Neural cell (in vitro differentiated cells): ENCODE measurements at regions not wholly inside any gene's neighbourhood (a gene's known extent, or its start where the extent isn't known, plus 50 kb on each side); places are given as distances from the start of the nearest gene placed in this dataset.

Experiments
- H2AFZ ChIP-seq: fragments of 200-600, 300-800 bp; sonication (generic), shearing (Covaris generic); 2 replicates; pipeline ENCODE4 v1.6.0; 2014; ENCODE audit warnings: low read depth, mild to moderate bottlenecking, antibody characterized with exemption, low read length, moderate library complexity
- H3F3A ChIP-seq: fragments of 200-600 bp; shearing (Covaris generic); 2 replicates; pipeline ENCODE4 v1.6.1; 2016; ENCODE audit warnings: mild to moderate bottlenecking, moderate library complexity, mixed read lengths, antibody characterized with exemption, low read length; ENCODE audit not compliant: insufficient read depth, poor library complexity, severe bottlenecking
- H3K27ac ChIP-seq: fragments of 200-600, 300-800 bp; sonication (generic), shearing (Covaris generic); 2 replicates; pipeline ENCODE4 v1.5.1; 2014; ENCODE audit warnings: mild to moderate bottlenecking, low read length, moderate library complexity
- H3K27me3 ChIP-seq: fragments of 300-800, 200-600 bp; sonication (generic), shearing (Covaris generic); 2 replicates; pipeline ENCODE4 v1.6.0; 2014; ENCODE audit warnings: mild to moderate bottlenecking, low read depth, low read length, moderate library complexity; ENCODE audit not compliant: insufficient read depth
- H3K36me3 ChIP-seq: fragments of 300-800, 200-600 bp; sonication (generic), shearing (Covaris generic); 2 replicates; pipeline ENCODE4 v1.5.1; 2014; ENCODE audit warnings: mild to moderate bottlenecking, antibody characterized with exemption, low read length, moderate library complexity; ENCODE audit not compliant: insufficient read depth
- H3K4me2 ChIP-seq: fragments of 300-800, 200-600 bp; sonication (generic), shearing (Covaris generic); 2 replicates; pipeline ENCODE4 v1.6.0; 2014; ENCODE audit warnings: mild to moderate bottlenecking, low read length
- H3K4me3 ChIP-seq: fragments of 300-800, 200-600 bp; sonication (generic), shearing (Covaris generic); 2 replicates; pipeline ENCODE4 v1.5.1; 2014; ENCODE audit warnings: mild to moderate bottlenecking, low read length, moderate library complexity
- H3K79me2 ChIP-seq: fragments of 200-600 bp; shearing (Covaris generic); replicated peaks from 2 replicates; pipeline ENCODE4 v1.6.0; 2014; ENCODE audit warnings: mild to moderate bottlenecking, low read length, moderate library complexity; ENCODE audit not compliant: insufficient read depth
- H3K9ac ChIP-seq: fragments of 300-800, 200-600 bp; sonication (generic), shearing (Covaris generic); 2 replicates; pipeline ENCODE4 v1.6.1; 2016; ENCODE audit warnings: mild to moderate bottlenecking, low read length, mixed read lengths
- H3K9me2 ChIP-seq: fragments of 200-600 bp; shearing (Covaris generic); 2 replicates; pipeline ENCODE4 v1.6.1; 2016; ENCODE audit warnings: mild to moderate bottlenecking, low read length, mixed read lengths; ENCODE audit not compliant: insufficient read depth
- H3K9me3 ChIP-seq: fragments of 200-600, 300-800 bp; sonication (generic), shearing (Covaris generic); 2 replicates; pipeline ENCODE4 v1.6.1; 2016; ENCODE audit warnings: mild to moderate bottlenecking, mixed run types, low read length, moderate library complexity, mixed read lengths
- H4K20me1 ChIP-seq: fragments of 200-600 bp; shearing (Covaris generic); 2 replicates; pipeline ENCODE4 v1.6.1; 2016; ENCODE audit warnings: mild to moderate bottlenecking, mixed run types; ENCODE audit not compliant: insufficient read depth
- EP300 ChIP-seq: fragments of 450-650 bp; conservative IDR thresholded peaks from 2 replicates; pipeline ENCODE4 v1.6.1; 2014; ENCODE audit warnings: antibody characterized with exemption, mild to moderate bottlenecking, moderate library complexity; ENCODE audit not compliant: poor library complexity, severe bottlenecking
- EZH2 ChIP-seq: fragments of 200-600, 300-800 bp; shearing (Covaris generic), sonication (generic); IDR thresholded peaks from 2 replicates; pipeline ENCODE4 v1.6.1; 2014; ENCODE audit warnings: antibody characterized with exemption, low read length, borderline replicate concordance, mild to moderate bottlenecking; ENCODE audit not compliant: insufficient read depth, poor library complexity, severe bottlenecking
- MXI1 ChIP-seq: fragments of 450-650 bp; conservative IDR thresholded peaks from 2 replicates; pipeline ENCODE4 v1.6.1; 2014; ENCODE audit warnings: antibody characterized with exemption, mild to moderate bottlenecking; ENCODE audit not compliant: poor library complexity, severe bottlenecking
- POLR2AphosphoS5 ChIP-seq: IDR thresholded peaks from 2 replicates; pipeline ENCODE4 v1.6.1; 2012
- RAD21 ChIP-seq: fragments of 450-650 bp; conservative IDR thresholded peaks from 2 replicates; pipeline ENCODE4 v1.6.1; 2014; ENCODE audit warnings: antibody characterized with exemption, mild to moderate bottlenecking, moderate library complexity
- SMC3 ChIP-seq: fragments of 450-650 bp; conservative IDR thresholded peaks from 2 replicates; pipeline ENCODE4 v1.6.1; 2014; ENCODE audit warnings: antibody characterized with exemption, mild to moderate bottlenecking, moderate library complexity; ENCODE audit not compliant: poor library complexity
- TAF1 ChIP-seq: IDR thresholded peaks from 2 replicates; pipeline ENCODE4 v1.6.1; 2012; ENCODE audit warnings: low read depth
- TF ChIP-seq, protein P1 (sequence below): IDR thresholded peaks from 2 replicates; pipeline ENCODE4 v1.6.1; 2012; ENCODE audit warnings: borderline replicate concordance
- TF ChIP-seq, protein P2 (sequence below): fragments of 450-650 bp; IDR thresholded peaks from 2 replicates; pipeline ENCODE4 v1.5.1; 2014; ENCODE audit warnings: antibody characterized with exemption, mild to moderate bottlenecking, moderate library complexity; ENCODE audit not compliant: poor library complexity, severe bottlenecking

DNA sequence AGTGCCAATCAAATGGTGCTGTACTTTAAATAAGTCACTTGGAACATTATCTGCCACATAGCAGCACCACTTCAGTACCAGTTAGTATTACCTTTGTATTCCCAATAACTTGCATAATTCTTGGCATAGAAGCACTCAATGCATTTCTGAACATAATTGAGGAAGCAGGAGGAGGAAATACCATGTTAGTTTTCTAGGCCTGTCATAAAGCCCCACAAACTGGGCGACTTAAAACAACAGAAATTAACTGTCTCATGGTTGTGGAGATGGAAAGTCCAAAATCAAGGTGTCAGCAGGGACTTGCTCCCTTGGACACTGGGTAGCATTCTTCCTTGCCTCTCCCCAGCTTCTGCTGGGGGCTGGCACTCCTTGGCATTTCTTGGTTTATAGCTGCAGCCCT, 296.2 kb downstream of the HS3ST1 start:
- Histone ChIP-seq H3K27me3 (no peaks in the 10 kb centered on the region), H3F3A (no peaks in the 10 kb centered on the region)
- TF ChIP-seq RAD21 = no peak
- no peak for TF ChIP-seq SMC3
- TF ChIP-seq MXI1 = no peak
- TF ChIP-seq EP300 = no peak
- no peak for TF ChIP-seq POLR2AphosphoS5
- TF ChIP-seq TAF1 = no peak
- TF ChIP-seq EZH2 = no peak
- TF ChIP-seq, protein P1, sequence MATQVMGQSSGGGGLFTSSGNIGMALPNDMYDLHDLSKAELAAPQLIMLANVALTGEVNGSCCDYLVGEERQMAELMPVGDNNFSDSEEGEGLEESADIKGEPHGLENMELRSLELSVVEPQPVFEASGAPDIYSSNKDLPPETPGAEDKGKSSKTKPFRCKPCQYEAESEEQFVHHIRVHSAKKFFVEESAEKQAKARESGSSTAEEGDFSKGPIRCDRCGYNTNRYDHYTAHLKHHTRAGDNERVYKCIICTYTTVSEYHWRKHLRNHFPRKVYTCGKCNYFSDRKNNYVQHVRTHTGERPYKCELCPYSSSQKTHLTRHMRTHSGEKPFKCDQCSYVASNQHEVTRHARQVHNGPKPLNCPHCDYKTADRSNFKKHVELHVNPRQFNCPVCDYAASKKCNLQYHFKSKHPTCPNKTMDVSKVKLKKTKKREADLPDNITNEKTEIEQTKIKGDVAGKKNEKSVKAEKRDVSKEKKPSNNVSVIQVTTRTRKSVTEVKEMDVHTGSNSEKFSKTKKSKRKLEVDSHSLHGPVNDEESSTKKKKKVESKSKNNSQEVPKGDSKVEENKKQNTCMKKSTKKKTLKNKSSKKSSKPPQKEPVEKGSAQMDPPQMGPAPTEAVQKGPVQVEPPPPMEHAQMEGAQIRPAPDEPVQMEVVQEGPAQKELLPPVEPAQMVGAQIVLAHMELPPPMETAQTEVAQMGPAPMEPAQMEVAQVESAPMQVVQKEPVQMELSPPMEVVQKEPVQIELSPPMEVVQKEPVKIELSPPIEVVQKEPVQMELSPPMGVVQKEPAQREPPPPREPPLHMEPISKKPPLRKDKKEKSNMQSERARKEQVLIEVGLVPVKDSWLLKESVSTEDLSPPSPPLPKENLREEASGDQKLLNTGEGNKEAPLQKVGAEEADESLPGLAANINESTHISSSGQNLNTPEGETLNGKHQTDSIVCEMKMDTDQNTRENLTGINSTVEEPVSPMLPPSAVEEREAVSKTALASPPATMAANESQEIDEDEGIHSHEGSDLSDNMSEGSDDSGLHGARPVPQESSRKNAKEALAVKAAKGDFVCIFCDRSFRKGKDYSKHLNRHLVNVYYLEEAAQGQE = no peak
- TF ChIP-seq, protein P2, sequence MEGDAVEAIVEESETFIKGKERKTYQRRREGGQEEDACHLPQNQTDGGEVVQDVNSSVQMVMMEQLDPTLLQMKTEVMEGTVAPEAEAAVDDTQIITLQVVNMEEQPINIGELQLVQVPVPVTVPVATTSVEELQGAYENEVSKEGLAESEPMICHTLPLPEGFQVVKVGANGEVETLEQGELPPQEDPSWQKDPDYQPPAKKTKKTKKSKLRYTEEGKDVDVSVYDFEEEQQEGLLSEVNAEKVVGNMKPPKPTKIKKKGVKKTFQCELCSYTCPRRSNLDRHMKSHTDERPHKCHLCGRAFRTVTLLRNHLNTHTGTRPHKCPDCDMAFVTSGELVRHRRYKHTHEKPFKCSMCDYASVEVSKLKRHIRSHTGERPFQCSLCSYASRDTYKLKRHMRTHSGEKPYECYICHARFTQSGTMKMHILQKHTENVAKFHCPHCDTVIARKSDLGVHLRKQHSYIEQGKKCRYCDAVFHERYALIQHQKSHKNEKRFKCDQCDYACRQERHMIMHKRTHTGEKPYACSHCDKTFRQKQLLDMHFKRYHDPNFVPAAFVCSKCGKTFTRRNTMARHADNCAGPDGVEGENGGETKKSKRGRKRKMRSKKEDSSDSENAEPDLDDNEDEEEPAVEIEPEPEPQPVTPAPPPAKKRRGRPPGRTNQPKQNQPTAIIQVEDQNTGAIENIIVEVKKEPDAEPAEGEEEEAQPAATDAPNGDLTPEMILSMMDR = no peak

DNA sequence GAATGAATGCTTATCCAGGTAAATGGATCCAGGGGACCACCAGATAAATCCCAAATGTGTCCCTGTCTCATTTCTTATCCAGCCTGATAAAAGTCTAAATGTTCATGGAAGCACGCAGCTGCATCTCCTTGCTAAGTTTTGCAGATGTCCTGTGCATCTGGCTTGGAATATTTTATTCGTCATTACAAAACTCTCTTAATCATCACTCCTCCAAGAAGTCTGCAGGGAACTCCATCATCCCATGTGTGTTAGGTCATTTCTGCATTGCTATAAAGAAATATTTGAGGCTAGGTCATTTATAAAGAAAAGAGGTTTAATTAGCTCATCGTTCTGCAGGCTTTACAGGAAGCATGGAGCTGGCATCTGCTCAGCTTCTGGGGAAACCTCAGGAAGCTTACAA, 297.2 kb downstream of the HS3ST1 start:
- Histone ChIP-seq H3K9ac (no peak overlapping the region), H3K79me2 (no peaks in the 10 kb centered on the region), H3K4me2 (no peak overlapping the region), H3K27ac (no peak overlapping the region), H3K9me3 (no peaks in the 10 kb centered on the region), H3K4me3 (no peak overlapping the region), H3F3A (no peaks in the 10 kb centered on the region), H3K9me2 (no peaks in the 10 kb centered on the region), H2AFZ (no peak overlapping the region), H4K20me1 (no peaks in the 10 kb centered on the region), H3K36me3 (no peaks in the 10 kb centered on the region), H3K27me3 (no peaks in the 10 kb centered on the region)
- TF ChIP-seq RAD21 (no peak), TAF1 (no peak), EP300 (no peak), POLR2AphosphoS5 (no peak), MXI1 (no peak), SMC3 (no peak), EZH2 (no peak)
- TF ChIP-seq, protein P2 = no peak
- TF ChIP-seq, protein P1 = no peak

More for the DNA sequence above, 296.2 kb downstream of the HS3ST1 start:
- Histone ChIP-seq H3K4me2 (no peak overlapping the region), H3K36me3 (no peaks in the 10 kb centered on the region), H4K20me1 (no peaks in the 10 kb centered on the region), H3K27ac (no peak overlapping the region), H3K4me3 (no peak overlapping the region), H3K9me2 (no peaks in the 10 kb centered on the region), H3K79me2 (no peaks in the 10 kb centered on the region), H2AFZ (no peak overlapping the region), H3K9ac (no peak overlapping the region), H3K9me3 (no peaks in the 10 kb centered on the region)
